Activated CD4-positive, alpha-beta memory T cell treated with anti-CD3 and anti-CD28 coated beads, Interleukin-2, amount 10 ng/mL, durations not matched to agents 7 days and 5 days (primary cell): ENCODE measurements at regions not wholly inside any gene's neighbourhood (a gene's known extent, or its start where the extent isn't known, plus 50 kb on each side); places are given as distances from the start of the nearest gene placed in this dataset.

ENCODE experiments used
- CTCF ChIA-PET: fragments of 350-600 bp; sonication (Branson Sonifier 250); formaldehyde crosslinking; loops from one replicate; lab custom pipeline; 2021; ENCODE audit warnings: antibody characterized with exemption, inconsistent platforms; lab: Charles Lee
- POLR2A ChIA-PET: fragments of 350-600 bp; sonication (Branson Sonifier 250); formaldehyde crosslinking; loops from one replicate; lab custom pipeline; 2021; ENCODE audit warnings: antibody characterized with exemption; lab: Charles Lee
- DNase-seq: peaks from one replicate; pipeline ENCODE4 v3.0.0-alpha.2; 2020
- H3K27ac Mint-ChIP-seq: one replicate; pipeline ENCODE4 v1.8.0; 2021; ENCODE audit warnings: mild to moderate bottlenecking, mixed read lengths
- H3K27me3 Mint-ChIP-seq: one replicate; pipeline ENCODE4 v1.8.0; 2021; ENCODE audit warnings: mixed read lengths
- H3K36me3 Mint-ChIP-seq: one replicate; pipeline ENCODE4 v1.8.0; 2021; ENCODE audit warnings: low read depth, mixed read lengths
- H3K4me1 Mint-ChIP-seq: one replicate; pipeline ENCODE4 v1.8.0; 2021; ENCODE audit warnings: mixed read lengths
- H3K4me3 Mint-ChIP-seq: one replicate; pipeline ENCODE4 v1.8.0; 2021; ENCODE audit warnings: mild to moderate bottlenecking, mixed read lengths
- H3K9me3 Mint-ChIP-seq: one replicate; pipeline ENCODE4 v1.8.0; 2021; ENCODE audit warnings: mixed read lengths

DNA sequence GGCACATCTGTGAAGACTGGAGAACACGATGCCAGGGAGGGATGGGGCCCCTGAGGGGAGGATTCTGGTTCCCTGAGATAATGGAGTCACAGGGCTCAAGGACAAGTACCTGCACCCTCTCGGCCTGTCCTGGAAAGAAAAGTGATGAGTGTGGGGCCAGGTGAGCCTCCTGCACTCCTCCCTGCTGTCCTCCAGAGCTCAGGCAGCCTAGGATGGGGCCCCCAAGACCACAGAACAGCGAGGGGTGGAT, 101.3 kb upstream of the TNRC6C start:
- no peaks in the 10 kb centered on the region for H3K36me3 Mint-ChIP-seq

DNA sequence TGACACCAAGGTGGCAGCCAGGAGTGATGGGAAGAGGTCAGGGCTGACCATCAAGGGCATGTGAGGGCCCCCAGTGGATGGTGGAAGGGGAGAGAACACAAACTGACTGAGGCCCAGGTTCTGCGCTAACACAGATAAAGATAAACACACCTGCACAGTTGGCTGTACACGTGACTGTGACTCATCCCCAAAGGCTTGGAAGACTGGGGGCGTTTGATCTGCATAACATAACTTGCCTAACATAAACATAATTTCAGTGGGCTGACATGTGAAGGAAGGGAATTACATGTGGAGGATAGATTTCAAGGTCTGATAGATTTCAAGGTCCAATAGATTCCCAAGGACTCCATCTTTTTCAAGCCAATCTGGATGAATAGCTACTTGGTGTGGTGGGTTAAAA, 100.9 kb upstream of the TNRC6C start:
- Mint-ChIP-seq H3K9me3 (no peaks in the 10 kb centered on the region), H3K4me3 (no peak overlapping the region), H3K27me3 (peaks cover 19% of the 10 kb centered on the region), H3K4me1 (no peaks in the 10 kb centered on the region), H3K27ac (no peak overlapping the region), H3K36me3 (no peaks in the 10 kb centered on the region)
- no peak for DNase-seq
- ChIA-PET POLR2A (no interaction called here), CTCF (no interaction called here)

More for the DNA sequence above, 101.3 kb upstream of the TNRC6C start:
- no peak overlapping the region for H3K27ac Mint-ChIP-seq
- H3K27me3 Mint-ChIP-seq, result peaks cover 19% of the 10 kb centered on the region
- no peak overlapping the region for H3K4me3 Mint-ChIP-seq
- DNase-seq, result no peak
- no peaks in the 10 kb centered on the region for H3K4me1 Mint-ChIP-seq
- no peaks in the 10 kb centered on the region for H3K9me3 Mint-ChIP-seq
- POLR2A ChIA-PET, result no interaction called here
- CTCF ChIA-PET, result no interaction called here

DNA sequence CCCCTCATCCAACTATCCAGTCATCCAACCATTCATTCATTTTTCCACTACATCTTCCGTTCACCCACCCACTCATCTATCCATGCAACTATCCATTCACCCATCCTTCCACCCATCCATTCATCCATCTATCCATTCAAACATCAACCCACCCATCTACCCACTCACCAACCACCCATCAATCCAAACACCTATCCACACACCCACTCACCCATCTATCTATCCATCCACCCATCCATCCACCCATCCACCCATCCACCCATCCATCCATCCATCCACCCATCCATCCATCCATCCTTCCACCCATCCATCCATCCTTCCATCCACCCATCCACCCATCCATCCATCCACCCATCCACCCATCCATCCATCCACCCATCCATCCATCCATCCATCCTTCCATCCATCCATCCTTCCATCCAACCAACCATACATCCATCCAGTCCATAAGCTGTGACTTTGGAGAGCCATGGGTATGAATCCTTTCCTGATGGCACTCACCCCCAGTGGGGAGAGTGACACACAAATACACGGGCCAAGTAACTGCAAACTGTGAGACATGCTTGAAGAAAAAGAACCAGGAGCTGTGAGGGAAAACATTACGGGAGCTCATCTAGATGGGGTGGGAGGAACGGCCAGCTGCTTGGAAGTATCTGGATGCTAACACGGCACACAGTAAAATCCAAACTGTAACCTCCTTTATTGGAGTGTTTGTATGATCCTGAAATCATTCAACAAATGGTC, 100.0 kb upstream of the TNRC6C start:
- no peak overlapping the region for H3K27ac Mint-ChIP-seq
- CTCF ChIA-PET, result no interaction called here
- POLR2A ChIA-PET, result interaction anchor here (0.5 to 1.9 kb wide), 4 partner anchors 8 to 99 kb away, joined by 3 to 4 read pairs (median 3); no protein-coding TSS in a partner anchor
- no peak for DNase-seq
- H3K9me3 Mint-ChIP-seq, result no peaks in the 10 kb centered on the region
- no peaks in the 10 kb centered on the region for H3K36me3 Mint-ChIP-seq
- H3K27me3 Mint-ChIP-seq, result peaks cover 19% of the 10 kb centered on the region
- H3K4me1 Mint-ChIP-seq, result peaks cover 2% of the 10 kb centered on the region
- H3K4me3 Mint-ChIP-seq, result no peak overlapping the region

DNA sequence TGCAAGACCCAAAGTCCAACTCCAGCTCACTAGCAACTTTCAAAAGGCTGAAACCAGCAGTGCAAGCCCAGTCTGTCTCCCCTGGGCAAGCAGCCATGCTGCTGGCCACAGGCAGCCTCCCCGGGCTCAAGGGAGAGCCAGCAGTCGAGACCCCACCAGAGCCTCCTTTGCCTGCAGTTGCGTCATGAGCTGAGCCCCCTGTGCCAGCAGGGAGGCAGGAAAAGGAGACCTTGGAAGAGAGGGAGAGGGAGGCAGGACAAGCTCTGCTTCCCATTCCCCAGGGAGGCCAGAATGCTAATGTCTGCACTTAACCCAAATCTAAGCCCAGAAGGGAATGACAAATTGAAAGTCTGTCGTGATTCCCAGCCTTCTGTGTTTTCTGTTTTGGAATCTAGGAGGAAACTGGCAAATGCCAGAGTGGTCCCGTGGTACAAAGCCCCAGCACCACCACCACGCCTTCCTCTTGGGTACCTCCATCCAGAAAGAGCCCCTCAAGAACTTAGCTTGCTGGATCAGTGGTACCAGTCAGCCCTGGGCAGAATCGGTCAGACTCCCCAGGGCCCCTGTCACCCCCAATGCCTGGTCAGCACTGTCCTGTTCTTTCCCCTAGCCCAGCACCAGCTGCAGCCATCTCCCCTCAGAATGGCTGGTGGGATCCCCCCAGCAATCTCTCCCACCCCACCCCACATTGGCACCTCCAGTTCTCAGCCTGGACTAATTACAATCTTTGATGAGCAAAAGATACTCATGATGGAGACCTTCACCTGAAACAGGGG, 99.3 kb upstream of the TNRC6C start:
- ChIA-PET POLR2A (interaction anchor here (0.8 to 1.9 kb wide), 3 partner anchors 8 to 98 kb away, joined by 3 to 4 read pairs (median 3); no protein-coding TSS in a partner anchor), CTCF (no interaction called here)
- H3K9me3 Mint-ChIP-seq, result no peaks in the 10 kb centered on the region
- peaks cover 19% of the 10 kb centered on the region for H3K27me3 Mint-ChIP-seq
- peaks cover 6% of the 10 kb centered on the region for H3K4me1 Mint-ChIP-seq
- H3K27ac Mint-ChIP-seq, result no peak overlapping the region
- no peak overlapping the region for H3K4me3 Mint-ChIP-seq
- no peaks in the 10 kb centered on the region for H3K36me3 Mint-ChIP-seq
- DNase-seq, result no peak

DNA sequence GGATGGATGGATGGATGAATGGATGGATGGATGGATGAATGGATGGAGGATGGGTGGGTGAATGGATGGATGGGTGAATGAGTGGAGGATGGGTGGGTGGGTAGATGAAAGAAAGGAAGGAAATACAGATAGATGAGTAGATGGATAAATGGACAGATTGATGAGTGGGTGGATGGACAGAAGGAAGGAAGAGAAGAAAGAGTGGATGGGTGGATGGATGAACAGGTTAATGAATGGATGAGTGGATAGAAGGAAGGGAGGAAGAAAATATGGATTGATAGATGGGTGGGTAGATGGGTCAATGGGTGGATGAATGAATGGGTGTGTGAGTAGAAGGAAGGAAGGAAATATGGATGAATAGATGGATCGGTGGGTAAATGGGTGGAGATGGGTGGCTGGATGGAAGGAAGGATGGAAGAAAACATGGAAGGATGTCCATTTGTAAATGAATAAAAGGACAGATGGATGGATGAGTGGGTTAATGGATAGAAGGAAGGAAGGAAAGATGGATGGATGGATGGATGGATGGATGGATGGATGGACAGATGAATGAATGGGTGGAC, 97.3 kb upstream of the TNRC6C start:
- ChIA-PET POLR2A (no interaction called here), CTCF (no interaction called here)
- Mint-ChIP-seq H3K9me3 (no peaks in the 10 kb centered on the region), H3K4me3 (no peak overlapping the region), H3K27me3 (peaks cover 19% of the 10 kb centered on the region), H3K4me1 (peaks cover 6% of the 10 kb centered on the region), H3K27ac (no peak overlapping the region), H3K36me3 (no peaks in the 10 kb centered on the region)
- DNase-seq, result no peak

DNA sequence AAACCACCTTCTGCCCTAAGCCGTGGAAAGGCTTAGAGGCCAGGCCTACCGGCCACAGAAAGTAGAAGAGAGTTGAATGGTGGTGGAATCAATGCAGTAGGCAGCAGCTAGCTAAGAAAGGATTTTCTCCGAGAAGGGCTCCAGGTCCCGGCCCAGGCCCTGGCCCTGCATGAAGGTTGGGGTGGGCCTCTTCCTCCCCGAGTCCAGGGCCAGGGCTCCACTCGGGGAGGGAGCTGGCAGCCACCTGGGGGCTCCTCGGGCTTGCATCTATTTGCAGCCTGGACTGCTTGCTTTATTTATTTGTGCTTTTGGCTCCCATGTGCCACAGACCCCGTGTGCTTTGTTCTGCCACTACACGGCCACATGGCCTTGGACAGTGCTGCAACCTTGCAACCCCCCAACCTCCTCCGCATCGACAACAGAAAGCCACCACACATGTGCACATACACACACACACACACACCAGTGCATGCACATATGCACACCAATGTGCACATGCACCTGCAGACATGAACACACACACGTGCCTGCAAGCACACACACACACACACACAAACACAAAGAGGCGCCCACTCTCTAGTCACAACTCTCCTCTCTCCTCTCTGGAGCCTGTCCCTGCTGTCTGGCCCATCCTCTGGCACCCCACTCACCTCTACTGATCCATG, 96.4 kb upstream of the TNRC6C start:
- H3K4me1 Mint-ChIP-seq, result peaks cover 6% of the 10 kb centered on the region
- no peak overlapping the region for H3K27ac Mint-ChIP-seq
- POLR2A ChIA-PET, result interaction anchor here (1.4 kb wide), 1 partner anchor 27 kb away, joined by 3 read pairs; no protein-coding TSS in a partner anchor
- H3K9me3 Mint-ChIP-seq, result no peaks in the 10 kb centered on the region
- no peak overlapping the region for H3K4me3 Mint-ChIP-seq
- CTCF ChIA-PET, result no interaction called here
- peaks cover 19% of the 10 kb centered on the region for H3K27me3 Mint-ChIP-seq
- no peaks in the 10 kb centered on the region for H3K36me3 Mint-ChIP-seq
- DNase-seq, result no peak

DNA sequence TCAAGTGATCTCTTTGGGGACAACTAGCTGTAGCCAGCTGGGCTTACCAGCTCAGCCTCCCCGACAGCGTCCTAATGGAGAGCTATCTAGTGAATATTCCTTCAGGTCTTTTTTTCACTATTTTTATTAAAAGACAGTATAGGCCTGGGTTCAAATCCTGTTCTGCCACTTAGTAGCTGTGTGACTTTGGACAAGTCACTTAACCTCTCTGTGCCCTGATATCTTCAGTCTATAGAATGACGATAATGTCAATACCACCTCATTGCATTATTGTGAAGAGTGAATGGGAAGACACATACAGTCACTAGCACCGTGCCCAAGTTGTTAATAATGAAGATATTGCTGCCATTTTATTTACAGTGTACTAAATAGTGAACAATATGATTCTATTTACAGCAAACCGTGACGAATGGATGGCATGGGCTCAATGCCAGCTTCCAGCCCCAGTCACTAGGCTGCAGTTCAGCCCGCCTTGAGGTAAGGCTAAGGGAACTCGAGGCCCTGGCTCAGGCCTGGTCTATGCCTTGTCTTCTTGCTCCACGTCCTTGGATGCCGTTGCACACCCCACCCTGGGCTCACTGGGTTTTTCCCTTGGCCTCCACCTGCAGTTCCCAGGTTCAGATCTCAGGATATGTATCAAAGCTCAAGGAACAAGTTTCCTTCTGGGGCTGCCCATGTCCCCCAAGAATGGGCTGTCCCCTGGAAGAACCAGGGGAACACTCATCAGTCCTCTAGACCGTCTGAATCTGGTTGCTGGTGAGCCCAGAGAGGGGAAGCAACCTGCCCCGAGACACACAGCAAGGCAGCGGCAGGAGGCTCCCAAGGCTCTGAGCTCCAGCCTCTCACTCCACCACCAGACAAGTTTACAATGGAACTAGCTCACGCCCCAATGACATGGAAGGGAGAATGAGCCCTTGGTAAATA, 95.4 kb upstream of the TNRC6C start:
- CTCF ChIA-PET, result interaction anchor here (0.9 to 1.1 kb wide), 2 partner anchors 20 to 32 kb away, joined by 3 read pairs; no protein-coding TSS in a partner anchor
- Mint-ChIP-seq H3K27ac (no peak overlapping the region), H3K4me3 (no peak overlapping the region), H3K27me3 (peaks cover 18% of the 10 kb centered on the region), H3K4me1 (peaks cover 6% of the 10 kb centered on the region), H3K9me3 (no peaks in the 10 kb centered on the region), H3K36me3 (no peaks in the 10 kb centered on the region)
- no peak for DNase-seq
- POLR2A ChIA-PET, result interaction anchor here (1.0 to 1.6 kb wide), 3 partner anchors 18 to 95 kb away, joined by 3 to 5 read pairs (median 3); partner anchors contain the start of gene TNRC6C

DNA sequence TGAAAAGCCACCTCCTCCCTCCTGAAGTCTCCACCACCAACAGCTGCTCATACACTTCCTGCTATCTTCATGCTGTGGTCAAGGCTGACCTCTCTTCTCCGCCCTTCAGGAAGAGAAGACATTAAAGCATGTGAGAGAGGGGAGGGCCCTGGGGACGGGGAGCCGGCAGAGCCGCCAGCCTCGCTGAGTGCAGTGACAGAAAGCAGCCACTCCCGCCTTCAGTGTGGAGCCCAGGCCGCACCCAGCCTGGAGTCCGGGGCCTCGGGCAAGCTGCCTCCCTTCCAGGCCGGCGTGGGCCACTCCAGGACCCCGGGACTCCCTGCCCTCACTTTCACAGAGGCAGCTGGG, 94.7 kb upstream of the TNRC6C start:
- no peak for DNase-seq

DNA sequence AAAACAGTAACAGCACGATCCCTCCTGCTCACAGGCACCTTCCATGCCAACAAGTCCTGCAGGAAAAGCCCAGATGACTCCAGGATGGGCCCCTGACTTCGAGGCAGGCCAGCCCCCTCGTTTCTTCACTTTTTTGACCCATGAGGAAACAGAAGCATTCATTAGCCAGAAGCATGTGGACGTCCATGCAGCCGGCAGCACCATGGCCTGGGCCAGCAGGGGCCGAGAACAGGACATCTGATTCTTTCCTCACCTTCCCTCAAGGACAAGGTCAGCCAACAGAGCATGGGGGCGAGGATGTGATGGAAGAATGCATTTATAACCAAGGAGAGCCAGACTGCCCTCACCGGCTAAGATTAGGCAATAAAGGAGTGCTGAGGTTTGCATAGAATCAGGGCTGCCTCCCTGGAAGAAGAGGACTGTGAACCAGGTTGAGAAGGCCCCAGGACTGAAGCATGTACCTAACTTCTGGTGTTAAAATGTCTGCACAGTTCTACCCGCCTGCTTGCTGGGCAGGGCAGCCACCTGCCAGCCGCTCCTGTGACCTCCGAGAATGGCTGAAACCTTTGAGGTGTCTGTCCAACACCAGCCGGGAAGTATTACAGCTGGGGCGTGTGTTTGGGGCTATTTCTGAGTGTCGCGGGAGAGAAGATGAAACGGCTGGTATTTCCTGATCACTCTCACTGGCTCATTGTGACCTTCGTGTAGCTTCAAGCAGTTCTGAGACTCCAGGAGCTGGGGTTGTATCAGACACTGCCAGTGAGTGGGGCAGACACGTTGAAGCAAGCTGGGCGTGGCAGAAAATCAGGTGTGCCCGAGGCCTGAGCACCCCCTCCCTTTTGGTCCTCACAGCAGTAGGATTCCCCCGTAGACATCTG, 94.0 kb upstream of the TNRC6C start:
- H3K9me3 Mint-ChIP-seq, result no peaks in the 10 kb centered on the region
- H3K4me1 Mint-ChIP-seq, result peaks cover 12% of the 10 kb centered on the region
- DNase-seq, result no peak
- no peak overlapping the region for H3K4me3 Mint-ChIP-seq
- H3K36me3 Mint-ChIP-seq, result no peaks in the 10 kb centered on the region
- CTCF ChIA-PET, result interaction anchor here (0.9 kb wide), 1 partner anchor 21 kb away, joined by 3 read pairs; no protein-coding TSS in a partner anchor
- peaks cover 21% of the 10 kb centered on the region for H3K27me3 Mint-ChIP-seq
- POLR2A ChIA-PET, result interaction anchor here (1.2 to 1.6 kb wide), 2 partner anchors 94 kb away, joined by 4 to 5 read pairs; partner anchors contain the start of gene TNRC6C
- H3K27ac Mint-ChIP-seq, result no peak overlapping the region

More for the DNA sequence above, 94.7 kb upstream of the TNRC6C start:
- H3K4me1 Mint-ChIP-seq, result peaks cover 6% of the 10 kb centered on the region
- no peaks in the 10 kb centered on the region for H3K36me3 Mint-ChIP-seq
- no peaks in the 10 kb centered on the region for H3K9me3 Mint-ChIP-seq
- CTCF ChIA-PET, result interaction anchor here (0.9 to 1.1 kb wide), 2 partner anchors 20 to 31 kb away, joined by 3 read pairs; no protein-coding TSS in a partner anchor
- H3K27ac Mint-ChIP-seq, result no peak overlapping the region
- POLR2A ChIA-PET, result interaction anchor here (1.0 to 1.6 kb wide), 2 partner anchors 17 to 95 kb away, joined by 3 to 5 read pairs; partner anchors contain the start of gene TNRC6C
- H3K4me3 Mint-ChIP-seq, result no peak overlapping the region
- peaks cover 15% of the 10 kb centered on the region for H3K27me3 Mint-ChIP-seq

DNA sequence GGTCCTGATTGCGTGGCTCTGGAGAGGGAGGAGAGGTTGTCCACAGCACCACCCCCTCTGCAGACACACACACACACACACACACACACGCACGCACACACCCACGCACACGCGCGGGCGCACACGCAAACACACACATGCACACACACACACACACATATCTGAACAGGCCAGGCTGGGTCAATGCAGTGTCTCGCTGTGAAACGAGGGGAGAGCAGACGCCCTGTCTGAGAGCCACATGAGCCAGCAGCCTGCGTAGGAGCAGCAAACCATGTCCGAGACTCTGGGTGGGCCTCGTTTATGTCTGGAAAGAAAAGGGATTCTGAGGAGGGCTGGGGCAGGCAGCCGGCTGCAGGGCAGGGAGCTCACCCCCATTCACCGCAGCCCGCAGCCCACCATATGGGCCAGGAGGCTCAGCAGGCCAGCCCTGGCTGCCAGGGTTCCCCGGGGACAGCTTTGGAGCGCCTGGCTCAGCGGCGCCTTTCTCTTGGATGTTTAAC, 93.3 kb upstream of the TNRC6C start:
- POLR2A ChIA-PET, result interaction anchor here (1.2 kb wide), 1 partner anchor 93 kb away, joined by 4 read pairs; the partner anchor contains the start of gene TNRC6C

DNA sequence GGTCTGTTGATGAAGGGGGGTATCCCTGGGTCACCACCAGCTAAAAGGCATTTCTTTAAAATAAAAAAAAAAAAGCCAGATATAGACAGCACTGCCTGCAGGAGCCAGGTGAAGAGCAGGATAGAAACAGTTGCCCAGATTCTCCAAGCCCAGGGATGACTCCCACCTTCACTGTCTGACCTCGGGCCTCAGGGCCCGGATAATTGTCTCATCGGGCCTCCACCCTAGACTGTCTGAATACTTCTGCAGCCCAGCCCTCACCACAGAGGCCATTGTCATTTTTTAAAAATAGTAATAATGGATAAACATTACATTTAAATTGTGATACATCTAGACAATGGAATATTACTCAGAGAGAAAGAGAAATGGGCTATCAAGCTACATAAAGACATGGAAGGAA, 92.8 kb upstream of the TNRC6C start:
- Mint-ChIP-seq H3K9me3 (no peaks in the 10 kb centered on the region), H3K4me3 (no peak overlapping the region), H3K4me1 (peaks cover 18% of the 10 kb centered on the region), H3K27ac (no peak overlapping the region), H3K27me3 (peaks cover 17% of the 10 kb centered on the region), H3K36me3 (no peaks in the 10 kb centered on the region)
- CTCF ChIA-PET, result no interaction called here
- POLR2A ChIA-PET, result interaction anchor here (1.2 kb wide), 1 partner anchor 92 kb away, joined by 4 read pairs; the partner anchor contains the start of gene TNRC6C
- no peak for DNase-seq

More for the DNA sequence above, 93.3 kb upstream of the TNRC6C start:
- DNase-seq, result no peak
- H3K4me1 Mint-ChIP-seq, result peaks cover 18% of the 10 kb centered on the region
- H3K27me3 Mint-ChIP-seq, result peaks cover 20% of the 10 kb centered on the region
- no peaks in the 10 kb centered on the region for H3K36me3 Mint-ChIP-seq
- no peak overlapping the region for H3K27ac Mint-ChIP-seq
- CTCF ChIA-PET, result no interaction called here
- no peak overlapping the region for H3K4me3 Mint-ChIP-seq
- no peaks in the 10 kb centered on the region for H3K9me3 Mint-ChIP-seq
